ENCODE measurements at regions not wholly inside any gene's neighbourhood (a gene's known extent, or its start where the extent isn't known, plus 50 kb on each side); places are given as distances from the start of the nearest gene placed in this dataset.
A peak's percentile ranks its signal among the peaks of the same experiment; 100 is the strongest.

- TF ChIP-seq CTCF (IDR thresholded peaks at IDR 0.05; ENCODE audit: poor library complexity) (peak; percentile 26), EZH2 (IDR thresholded peaks at IDR 0.05; ENCODE audit: borderline replicate concordance) (no peak), EZH2phosphoT487 (IDR thresholded peaks at IDR 0.05; ENCODE audit: low read depth, severe bottlenecking, unreplicated experiment) (no peak)
These were observed 124.2 kb downstream of the LY86 start for GRCh38 chr6:6712449-6713403.
